ENCODE measurements at regions not wholly inside any gene's neighbourhood (a gene's known extent, or its start where the extent isn't known, plus 50 kb on each side); places are given as distances from the start of the nearest gene placed in this dataset.
"Not testable (repeated sequence)": the region's sequence is repeated elsewhere in the genome, so short reads cannot be mapped to it uniquely, and the experiment has no call there.

GRCh38 chr5:101458587-101458986, 555.5 kb upstream of the ST8SIA4 start:
- H3K36me3 ChIP-seq: no peaks in the 10 kb centered on the region
- no peak for ATAC-seq
- H3K27me3 ChIP-seq: no peaks in the 10 kb centered on the region

GRCh38 chr5:101455851-101456250, 552.8 kb upstream of the ST8SIA4 start:
- no peaks in the 10 kb centered on the region for H3K36me3 ChIP-seq
- no peaks in the 10 kb centered on the region for H3K27me3 ChIP-seq
- TF ChIP-seq POLR2A (IDR thresholded peaks at IDR 0.05) (no peak), EP300 (IDR thresholded peaks at IDR 0.05) (no peak), POLR2AphosphoS5 (IDR thresholded peaks at IDR 0.05) (no peak), CTCF (IDR thresholded peaks at IDR 0.05) (no peak)
- no peaks in the 10 kb centered on the region for H3K9me3 ChIP-seq
- ATAC-seq: no peak
- no peaks in the 10 kb centered on the region for H3K4me1 ChIP-seq
- WGBS, 2 donors (ENCODE audit: low coverage in 1 of 2): 61 to 67% methylated on average over 2 of the region's 2 CpGs
- H3K27ac ChIP-seq: no peak overlapping the region
- no peak overlapping the region for H3K4me3 ChIP-seq

More at GRCh38 chr5:101458587-101458986, 555.5 kb upstream of the ST8SIA4 start:
- 62 to 78% methylated on average over 4 of the region's 4 CpGs for WGBS, 2 donors (ENCODE audit: low coverage in 1 of 2)
- TF ChIP-seq CTCF (IDR thresholded peaks at IDR 0.05): no peak
- no peak for TF ChIP-seq POLR2AphosphoS5 (IDR thresholded peaks at IDR 0.05)
- no peak for TF ChIP-seq POLR2A (IDR thresholded peaks at IDR 0.05)
- TF ChIP-seq EP300 (IDR thresholded peaks at IDR 0.05): no peak
- no peak overlapping the region for H3K27ac ChIP-seq
- H3K4me3 ChIP-seq: no peak overlapping the region
- no peaks in the 10 kb centered on the region for H3K4me1 ChIP-seq
- no peaks in the 10 kb centered on the region for H3K9me3 ChIP-seq

DNA sequence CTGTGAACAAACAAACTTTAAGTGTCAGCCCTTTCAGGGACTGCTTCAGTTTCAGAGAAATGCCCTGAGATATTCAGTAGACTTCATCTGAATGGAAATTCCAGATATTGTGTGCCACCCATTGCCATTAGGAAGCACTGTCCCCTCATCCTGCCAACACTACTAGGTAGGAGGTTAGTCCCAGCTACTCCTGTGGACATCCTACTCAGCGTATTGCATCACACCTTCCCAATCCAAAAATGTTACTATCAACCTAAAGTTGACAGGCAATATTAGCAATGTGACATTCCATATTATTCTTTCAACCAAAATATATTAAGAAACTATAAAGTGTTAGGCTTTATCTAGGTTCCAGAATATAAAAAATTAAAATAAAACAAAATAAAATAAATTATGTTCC, 552.0 kb upstream of the ST8SIA4 start:
- no peak overlapping the region for H3K4me3 ChIP-seq
- no peak overlapping the region for H3K27ac ChIP-seq
- H3K9me3 ChIP-seq: no peaks in the 10 kb centered on the region
- no peaks in the 10 kb centered on the region for H3K36me3 ChIP-seq
- H3K4me1 ChIP-seq: no peaks in the 10 kb centered on the region
- no peaks in the 10 kb centered on the region for H3K27me3 ChIP-seq
- TF ChIP-seq CTCF (IDR thresholded peaks at IDR 0.05): no peak
- TF ChIP-seq EP300 (IDR thresholded peaks at IDR 0.05): no peak
- TF ChIP-seq POLR2AphosphoS5 (IDR thresholded peaks at IDR 0.05): no peak
- TF ChIP-seq POLR2A (IDR thresholded peaks at IDR 0.05): no peak
- no peak for ATAC-seq
- 60 to 100% methylated on average over 1 of the region's 1 CpG for WGBS, 2 donors (ENCODE audit: low coverage in 1 of 2)

GRCh38 chr5:101442281-101442680, 539.2 kb upstream of the ST8SIA4 start:
- not testable (repeated sequence) for H3K27me3 ChIP-seq
- WGBS, 2 donors (ENCODE audit: low coverage in 1 of 2): 90 to 100% methylated on average over 2 to 3 of the region's 8 CpGs

DNA sequence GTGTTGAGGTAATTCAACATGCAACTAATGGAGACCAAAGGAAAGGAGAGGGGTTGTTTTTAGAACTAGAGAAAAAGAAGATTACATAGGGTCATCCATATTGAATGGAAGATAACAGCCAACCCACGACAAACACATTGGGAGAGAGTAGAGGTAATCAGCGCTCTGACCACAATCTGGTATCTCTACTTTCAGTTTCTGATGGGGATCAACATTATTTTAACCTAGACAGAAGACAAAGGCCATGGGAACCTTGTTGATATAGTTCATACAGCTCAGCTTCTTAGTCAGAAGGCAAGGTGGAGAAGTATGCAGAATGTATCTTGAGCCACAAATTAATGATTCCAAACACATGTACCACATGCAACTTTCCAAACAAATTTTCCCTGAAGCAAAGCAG, 537.1 kb upstream of the ST8SIA4 start:
- Histone ChIP-seq H3K27ac (no peak overlapping the region), H3K27me3 (no peaks in the 10 kb centered on the region), H3K4me3 (no peak overlapping the region), H3K36me3 (no peaks in the 10 kb centered on the region), H3K4me1 (no peaks in the 10 kb centered on the region), H3K9me3 (peaks cover 0 to 14% (median 0%) of the 10 kb centered on the region in 3 donors)
- WGBS, 2 donors (ENCODE audit: low coverage in 1 of 2): 70 to 84% methylated on average over 2 of the region's 2 CpGs
- TF ChIP-seq CTCF (IDR thresholded peaks at IDR 0.05): no peak
- TF ChIP-seq EP300 (IDR thresholded peaks at IDR 0.05): no peak
- no peak for TF ChIP-seq POLR2A (IDR thresholded peaks at IDR 0.05)
- TF ChIP-seq POLR2AphosphoS5 (IDR thresholded peaks at IDR 0.05): no peak
- no peak for ATAC-seq

More at GRCh38 chr5:101442281-101442680, 539.2 kb upstream of the ST8SIA4 start:
- not testable (repeated sequence) for ATAC-seq, H3K4me3 ChIP-seq, H3K36me3 ChIP-seq, H3K4me1 ChIP-seq, H3K27ac ChIP-seq
- H3K9me3 ChIP-seq: peaks cover 0 to 14% (median 0%) of the 10 kb centered on the region in 3 donors
